K562 (cell line): ENCODE measurements at regions not wholly inside any gene's neighbourhood (a gene's known extent, or its start where the extent isn't known, plus 50 kb on each side); places are given as distances from the start of the nearest gene placed in this dataset.

ENCODE experiments used
- ADNP ChIP-seq: fragments of 200-800 bp; sonication (Bioruptor generic); IDR thresholded peaks from 2 replicates; pipeline ENCODE4 v1.6.1; 2016; ENCODE audit warnings: missing genetic modification characterization, missing compliant biosample characterization
- TF ChIP-seq, protein P1 (sequence below), 3 experiments: IDR thresholded peaks in 2 of 3; conservative IDR thresholded peaks in 1 of 3; 2 replicates each; pipeline ENCODE4 v1.5.1; 2011 to 2012; ENCODE audit warnings: low read length in 3 of 3, mild to moderate bottlenecking in 3 of 3, control low read depth in 2 of 3, improper control_type of control experiment in 1 of 3, inconsistent platforms in 1 of 3, low read depth in 1 of 3, mixed read lengths in 1 of 3, moderate library complexity in 1 of 3; ENCODE audit not compliant: insufficient read depth in 2 of 3
- TF ChIP-seq, protein P2 (sequence below): sonication (generic); formaldehyde crosslinking; IDR thresholded peaks from 2 replicates; pipeline ENCODE4 v1.8.0; 2023; ENCODE audit warnings: missing genetic modification reagents, mild to moderate bottlenecking, borderline replicate concordance

GRCh38 chr10:10814069-10814468 is 203.6 kb upstream of the CELF2 start:
- TF ChIP-seq, protein P1, sequence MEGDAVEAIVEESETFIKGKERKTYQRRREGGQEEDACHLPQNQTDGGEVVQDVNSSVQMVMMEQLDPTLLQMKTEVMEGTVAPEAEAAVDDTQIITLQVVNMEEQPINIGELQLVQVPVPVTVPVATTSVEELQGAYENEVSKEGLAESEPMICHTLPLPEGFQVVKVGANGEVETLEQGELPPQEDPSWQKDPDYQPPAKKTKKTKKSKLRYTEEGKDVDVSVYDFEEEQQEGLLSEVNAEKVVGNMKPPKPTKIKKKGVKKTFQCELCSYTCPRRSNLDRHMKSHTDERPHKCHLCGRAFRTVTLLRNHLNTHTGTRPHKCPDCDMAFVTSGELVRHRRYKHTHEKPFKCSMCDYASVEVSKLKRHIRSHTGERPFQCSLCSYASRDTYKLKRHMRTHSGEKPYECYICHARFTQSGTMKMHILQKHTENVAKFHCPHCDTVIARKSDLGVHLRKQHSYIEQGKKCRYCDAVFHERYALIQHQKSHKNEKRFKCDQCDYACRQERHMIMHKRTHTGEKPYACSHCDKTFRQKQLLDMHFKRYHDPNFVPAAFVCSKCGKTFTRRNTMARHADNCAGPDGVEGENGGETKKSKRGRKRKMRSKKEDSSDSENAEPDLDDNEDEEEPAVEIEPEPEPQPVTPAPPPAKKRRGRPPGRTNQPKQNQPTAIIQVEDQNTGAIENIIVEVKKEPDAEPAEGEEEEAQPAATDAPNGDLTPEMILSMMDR (IDR thresholded peaks at IDR 0.05 in 2 of 3, conservative IDR thresholded peaks at IDR 0.05 in 1 of 3; ENCODE audit: insufficient read depth in 2 of 3, low read depth in 1 of 3, low read length in 3 of 3): no peak
- TF ChIP-seq, protein P2, sequence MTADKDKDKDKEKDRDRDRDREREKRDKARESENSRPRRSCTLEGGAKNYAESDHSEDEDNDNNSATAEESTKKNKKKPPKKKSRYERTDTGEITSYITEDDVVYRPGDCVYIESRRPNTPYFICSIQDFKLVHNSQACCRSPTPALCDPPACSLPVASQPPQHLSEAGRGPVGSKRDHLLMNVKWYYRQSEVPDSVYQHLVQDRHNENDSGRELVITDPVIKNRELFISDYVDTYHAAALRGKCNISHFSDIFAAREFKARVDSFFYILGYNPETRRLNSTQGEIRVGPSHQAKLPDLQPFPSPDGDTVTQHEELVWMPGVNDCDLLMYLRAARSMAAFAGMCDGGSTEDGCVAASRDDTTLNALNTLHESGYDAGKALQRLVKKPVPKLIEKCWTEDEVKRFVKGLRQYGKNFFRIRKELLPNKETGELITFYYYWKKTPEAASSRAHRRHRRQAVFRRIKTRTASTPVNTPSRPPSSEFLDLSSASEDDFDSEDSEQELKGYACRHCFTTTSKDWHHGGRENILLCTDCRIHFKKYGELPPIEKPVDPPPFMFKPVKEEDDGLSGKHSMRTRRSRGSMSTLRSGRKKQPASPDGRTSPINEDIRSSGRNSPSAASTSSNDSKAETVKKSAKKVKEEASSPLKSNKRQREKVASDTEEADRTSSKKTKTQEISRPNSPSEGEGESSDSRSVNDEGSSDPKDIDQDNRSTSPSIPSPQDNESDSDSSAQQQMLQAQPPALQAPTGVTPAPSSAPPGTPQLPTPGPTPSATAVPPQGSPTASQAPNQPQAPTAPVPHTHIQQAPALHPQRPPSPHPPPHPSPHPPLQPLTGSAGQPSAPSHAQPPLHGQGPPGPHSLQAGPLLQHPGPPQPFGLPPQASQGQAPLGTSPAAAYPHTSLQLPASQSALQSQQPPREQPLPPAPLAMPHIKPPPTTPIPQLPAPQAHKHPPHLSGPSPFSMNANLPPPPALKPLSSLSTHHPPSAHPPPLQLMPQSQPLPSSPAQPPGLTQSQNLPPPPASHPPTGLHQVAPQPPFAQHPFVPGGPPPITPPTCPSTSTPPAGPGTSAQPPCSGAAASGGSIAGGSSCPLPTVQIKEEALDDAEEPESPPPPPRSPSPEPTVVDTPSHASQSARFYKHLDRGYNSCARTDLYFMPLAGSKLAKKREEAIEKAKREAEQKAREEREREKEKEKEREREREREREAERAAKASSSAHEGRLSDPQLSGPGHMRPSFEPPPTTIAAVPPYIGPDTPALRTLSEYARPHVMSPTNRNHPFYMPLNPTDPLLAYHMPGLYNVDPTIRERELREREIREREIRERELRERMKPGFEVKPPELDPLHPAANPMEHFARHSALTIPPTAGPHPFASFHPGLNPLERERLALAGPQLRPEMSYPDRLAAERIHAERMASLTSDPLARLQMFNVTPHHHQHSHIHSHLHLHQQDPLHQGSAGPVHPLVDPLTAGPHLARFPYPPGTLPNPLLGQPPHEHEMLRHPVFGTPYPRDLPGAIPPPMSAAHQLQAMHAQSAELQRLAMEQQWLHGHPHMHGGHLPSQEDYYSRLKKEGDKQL (CRISPR knock-in tag): no peak
- TF ChIP-seq ADNP (tag): no peak
